ENCODE measurements at regions not wholly inside any gene's neighbourhood (a gene's known extent, or its start where the extent isn't known, plus 50 kb on each side); places are given as distances from the start of the nearest gene placed in this dataset.

- no TSS peak for BruUV-seq (replicated peaks)
- ChIA-PET CTCF (no interaction called here), RAD21 (ENCODE audit: low non-redundant PET in 1 of 2, low total read pairs in 2 of 2, uncharacterized antibody in 2 of 2, unreplicated experiment in 2 of 2) (no interaction called here), POLR2A (no interaction called here)
- Histone ChIP-seq H3K27ac (ENCODE audit: low read depth, low read length) (no peak overlapping the region), H4K20me1 (ENCODE audit: insufficient read depth) (no peaks in the 10 kb centered on the region), H3K27me3 (ENCODE audit: insufficient read depth, low read length) (no peaks in the 10 kb centered on the region), H2AFZ (ENCODE audit: low read depth, low read length, poor library complexity, severe bottlenecking) (no peak overlapping the region), H3K9ac (ENCODE audit: low read length) (no peak overlapping the region), H3K9me3 (ENCODE audit: control insufficient read depth in 1 of 2, insufficient read depth in 1 of 2, low read depth in 1 of 2, low read length in 2 of 2) (no peaks in the 10 kb centered on the region), H3K4me1 (ENCODE audit: control insufficient read depth in 1 of 2, insufficient read depth in 2 of 2, low read length in 2 of 2) (no peaks in the 10 kb centered on the region), H3K9me2 (ENCODE audit: insufficient read depth) (no peaks in the 10 kb centered on the region), H3K79me2 (ENCODE audit: insufficient read depth, low read length) (no peaks in the 10 kb centered on the region), H3K36me3 (ENCODE audit: control insufficient read depth in 1 of 2, insufficient read depth in 2 of 2, low read length in 2 of 2) (no peaks in the 10 kb centered on the region), H3K4me2 (ENCODE audit: low read length) (no peak overlapping the region), H3K4me3 (replicated peaks in 1 of 2; ENCODE audit: low read depth in 1 of 2, low read length in 2 of 2) (no peak overlapping the region)
- ATAC-seq (no peak), DNase-seq (ENCODE audit: low read depth, low spot score) (no peak)
- intact Hi-C loops (cut with micrococcal nuclease): no loop called here
- no peak for TF ChIP-seq SP1 (IDR thresholded peaks at IDR 0.05; ENCODE audit: low read depth)
- no peak for TF ChIP-seq EGR1 (IDR thresholded peaks at IDR 0.05; ENCODE audit: low read depth)
- no peak for TF ChIP-seq POLR2A (IDR thresholded peaks at IDR 0.05; ENCODE audit: borderline replicate concordance, extremely low read depth, insufficient read depth, insufficient read length)
- no peak for TF ChIP-seq ZNF274 (IDR thresholded peaks at IDR 0.05; ENCODE audit: low read depth, low read length)
- no peak for TF ChIP-seq EZH2phosphoT487 (IDR thresholded peaks at IDR 0.05; ENCODE audit: borderline replicate concordance)
- no peak for TF ChIP-seq FOSL1 (IDR thresholded peaks at IDR 0.05; ENCODE audit: low read depth)
- no peak for TF ChIP-seq ZBTB33 (IDR thresholded peaks at IDR 0.05; ENCODE audit: extremely low read depth, insufficient replicate concordance, low read length)
- no peak for TF ChIP-seq SIN3A (IDR thresholded peaks at IDR 0.05; ENCODE audit: low read depth)
Measured at GRCh38 chr4:152193059-152193458, 342.8 kb downstream of the FBXW7 start.

DNA sequence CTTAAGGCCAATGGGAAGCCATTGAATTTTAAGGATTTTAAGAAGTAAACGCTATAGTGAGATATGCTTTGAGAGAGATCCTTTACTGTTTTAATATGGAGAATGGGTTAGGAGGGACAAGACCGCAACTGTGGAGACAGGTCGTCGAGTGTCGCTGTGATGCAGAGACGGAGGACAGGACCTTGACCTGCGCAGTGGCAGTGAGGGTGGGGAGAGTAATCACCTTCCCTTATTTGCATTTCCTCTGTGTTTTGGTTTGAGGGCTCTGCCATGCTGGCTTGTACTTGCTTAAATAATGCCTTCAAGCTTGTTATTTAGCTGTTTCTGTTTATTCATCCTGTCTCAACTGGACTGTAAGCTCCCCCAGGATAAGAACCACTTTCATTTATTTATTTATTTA, 345.0 kb downstream of the FBXW7 start:
- Histone ChIP-seq H3K27ac (ENCODE audit: low read depth, low read length) (no peak overlapping the region), H3K9ac (ENCODE audit: low read length) (no peak overlapping the region), H4K20me1 (ENCODE audit: insufficient read depth) (no peaks in the 10 kb centered on the region), H3K36me3 (ENCODE audit: control insufficient read depth in 1 of 2, insufficient read depth in 2 of 2, low read length in 2 of 2) (no peaks in the 10 kb centered on the region), H3K4me3 (replicated peaks in 1 of 2; ENCODE audit: low read depth in 1 of 2, low read length in 2 of 2) (no peak overlapping the region), H3K9me2 (ENCODE audit: insufficient read depth) (no peaks in the 10 kb centered on the region), H3K4me1 (ENCODE audit: control insufficient read depth in 1 of 2, insufficient read depth in 2 of 2, low read length in 2 of 2) (no peaks in the 10 kb centered on the region), H3K4me2 (ENCODE audit: low read length) (no peak overlapping the region), H3K27me3 (ENCODE audit: insufficient read depth, low read length) (no peaks in the 10 kb centered on the region), H3K79me2 (ENCODE audit: insufficient read depth, low read length) (no peaks in the 10 kb centered on the region), H3K9me3 (ENCODE audit: control insufficient read depth in 1 of 2, insufficient read depth in 1 of 2, low read depth in 1 of 2, low read length in 2 of 2) (no peaks in the 10 kb centered on the region), H2AFZ (ENCODE audit: low read depth, low read length, poor library complexity, severe bottlenecking) (no peak overlapping the region)
- ChIA-PET RAD21 (ENCODE audit: low non-redundant PET in 1 of 2, low total read pairs in 2 of 2, uncharacterized antibody in 2 of 2, unreplicated experiment in 2 of 2) (no interaction called here), CTCF (no interaction called here), POLR2A (no interaction called here)
- intact Hi-C loops (cut with micrococcal nuclease): no loop called here
- DNase-seq (ENCODE audit: low read depth, low spot score): no peak
- TF ChIP-seq JUND (IDR thresholded peaks at IDR 0.05) (no peak), POLR2AphosphoS5 (IDR thresholded peaks at IDR 0.05; ENCODE audit: low read depth, low read length) (no peak), EGR1 (IDR thresholded peaks at IDR 0.05; ENCODE audit: low read depth) (no peak)
- ATAC-seq: no peak
- BruUV-seq (replicated peaks): no TSS peak
